DMS79 (cell line): ENCODE measurements at regions not wholly inside any gene's neighbourhood (a gene's known extent, or its start where the extent isn't known, plus 50 kb on each side); places are given as distances from the start of the nearest gene placed in this dataset.
A peak's percentile ranks its signal among the peaks of the same experiment; 100 is the strongest.
"Not testable (repeated sequence)": the region's sequence is repeated elsewhere in the genome, so short reads cannot be mapped to it uniquely, and the experiment has no call there.

Source experiments
- DNase-seq: peaks from one replicate; lab custom pipeline; 2025; lab: John Stamatoyannopoulos, UW

GRCh38 chr18:49694402-49694801, 118.9 kb downstream of the ACAA2 start:
- DNase-seq: no peak

DNA sequence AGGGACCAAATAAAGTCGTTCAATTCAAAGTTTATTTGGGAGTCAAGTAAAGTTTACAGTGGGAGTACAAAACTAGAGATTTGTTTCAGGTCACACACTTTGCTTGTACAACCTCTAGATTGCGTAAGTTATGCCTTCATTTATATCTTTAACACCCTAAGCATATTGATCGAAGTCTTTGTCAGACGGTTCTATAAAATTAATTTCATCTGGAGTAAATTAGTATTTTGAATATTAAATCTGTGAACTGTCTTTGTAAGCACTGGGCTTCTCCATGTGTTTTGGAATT, 119.7 kb downstream of the ACAA2 start:
- DNase-seq: no peak

DNA sequence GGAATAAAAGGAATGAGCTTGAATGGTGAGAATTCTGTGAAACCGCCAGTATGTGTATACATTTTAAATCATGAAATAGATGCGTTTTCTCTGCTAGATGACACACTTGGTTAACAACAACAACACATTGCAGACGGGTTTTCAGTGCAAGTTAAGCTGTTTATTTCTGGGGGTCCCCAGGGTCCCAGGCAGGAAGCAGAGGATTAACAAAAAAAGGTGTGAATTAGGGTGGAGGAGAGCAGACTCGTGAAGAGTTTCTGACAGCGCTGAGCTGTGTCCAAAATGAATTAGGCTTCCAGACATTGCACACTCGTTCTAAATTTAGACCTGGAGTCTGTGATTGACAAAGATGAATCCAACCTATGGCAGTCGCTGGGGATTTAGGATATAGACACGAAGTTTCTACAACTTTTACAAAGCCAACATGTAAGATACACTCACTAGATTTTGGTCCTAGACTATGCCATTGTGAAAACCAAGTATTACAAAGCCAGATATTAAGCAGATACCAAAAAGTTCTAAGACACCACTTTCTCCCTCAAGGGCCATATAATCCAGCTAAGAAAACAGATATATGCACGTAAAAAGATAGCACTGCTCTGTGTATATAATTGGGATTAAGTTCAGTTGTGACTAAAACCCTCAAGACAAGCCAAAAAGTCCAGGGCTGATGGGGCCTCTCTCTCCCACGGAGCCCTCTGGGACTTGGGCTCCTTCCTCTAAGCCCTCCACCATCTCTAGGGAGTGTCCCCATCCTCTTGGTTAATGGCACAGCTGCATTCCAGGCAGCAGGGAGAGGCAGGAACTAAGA, 120.2 kb downstream of the ACAA2 start:
- DNase-seq: no peak

- DNase-seq: no peak
Observed at GRCh38 chr18:49691177-49691608, 122.1 kb downstream of the ACAA2 start.

- DNase-seq: no peak
Observed at GRCh38 chr18:49690312-49690711, 123.0 kb downstream of the ACAA2 start.

DNA sequence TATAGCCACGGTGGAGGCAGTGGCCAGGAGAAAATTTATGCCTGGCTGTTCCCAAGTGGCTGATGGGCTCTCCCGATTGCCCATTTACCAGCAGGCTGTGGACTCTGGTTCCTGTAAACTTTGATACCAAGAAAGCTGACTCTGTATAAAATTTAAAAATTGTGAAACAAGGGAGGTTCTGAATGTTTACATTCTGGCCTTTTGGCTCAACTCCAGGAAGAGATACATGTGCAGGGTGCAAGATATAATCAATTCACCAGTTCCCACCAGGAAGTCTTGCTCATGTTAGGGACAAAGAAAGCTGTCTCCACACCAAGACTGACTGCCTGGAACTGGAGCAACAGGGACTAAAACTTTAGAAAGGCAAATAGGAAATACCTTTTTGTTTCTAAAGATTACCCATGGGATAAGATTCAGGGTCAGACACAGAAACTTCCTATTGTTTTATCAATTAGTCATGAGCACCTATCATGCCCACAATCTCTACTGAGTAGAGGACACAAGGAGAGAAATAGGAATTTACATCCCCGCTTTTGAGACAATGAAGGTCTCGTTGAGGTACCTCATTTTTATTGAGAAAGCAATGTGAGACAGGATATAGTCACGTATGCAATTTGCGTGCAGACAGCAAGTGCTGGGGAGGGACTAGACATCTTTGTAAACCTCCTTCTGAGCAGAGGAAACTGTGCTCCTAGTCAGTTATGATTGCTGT, 123.5 kb downstream of the LIPG start:
- DNase-seq: no peak

DNA sequence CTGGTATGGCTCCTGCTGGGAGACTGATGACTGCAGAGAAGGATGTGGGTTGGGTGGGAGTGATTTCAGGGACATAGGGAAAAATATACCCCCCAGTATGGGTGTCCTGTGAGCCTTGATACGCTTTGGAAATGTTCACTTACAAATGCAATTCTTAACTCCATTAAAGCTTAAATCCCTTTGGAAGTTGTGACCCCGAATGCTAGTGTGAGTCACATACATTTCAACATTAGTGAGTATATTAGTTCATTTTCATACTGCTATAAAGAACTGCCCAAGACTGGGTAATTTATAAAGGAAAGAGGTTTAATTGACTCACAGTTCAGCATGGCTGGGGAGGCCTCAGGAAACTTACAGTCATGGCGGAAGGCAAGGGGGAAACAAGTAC, 120.9 kb downstream of the LIPG start:
- not testable (repeated sequence) for DNase-seq

DNA sequence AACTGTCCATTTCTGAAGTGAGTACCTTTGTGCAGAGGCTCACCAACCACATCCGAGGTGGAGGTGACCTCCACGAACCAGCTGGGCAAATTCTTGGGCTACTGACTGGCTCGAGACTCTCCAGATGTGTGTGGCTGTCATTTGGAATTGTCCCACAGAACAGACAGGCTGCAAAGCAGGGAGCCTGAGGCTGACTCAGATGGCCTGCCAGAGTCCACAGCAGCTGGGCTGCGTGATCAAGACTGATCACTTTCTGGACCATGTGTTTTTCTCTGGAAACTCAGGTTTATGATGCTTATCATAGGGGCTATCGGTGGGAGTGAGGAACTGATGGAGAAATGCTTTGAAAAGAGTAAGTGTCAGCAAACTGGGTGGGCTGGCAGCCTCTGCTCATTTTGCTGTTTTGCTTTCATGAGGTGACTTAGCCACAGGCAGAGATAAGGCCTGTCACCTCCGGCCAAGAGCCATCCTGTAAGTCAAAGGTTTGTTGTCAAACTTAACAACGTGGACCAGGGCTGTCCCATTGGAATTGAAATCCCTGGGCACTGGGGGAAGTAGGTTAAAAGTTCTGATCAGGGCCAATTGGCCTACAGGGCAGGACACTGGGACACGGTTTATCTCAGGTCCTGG, 120.4 kb downstream of the LIPG start:
- no peak for DNase-seq

DNA sequence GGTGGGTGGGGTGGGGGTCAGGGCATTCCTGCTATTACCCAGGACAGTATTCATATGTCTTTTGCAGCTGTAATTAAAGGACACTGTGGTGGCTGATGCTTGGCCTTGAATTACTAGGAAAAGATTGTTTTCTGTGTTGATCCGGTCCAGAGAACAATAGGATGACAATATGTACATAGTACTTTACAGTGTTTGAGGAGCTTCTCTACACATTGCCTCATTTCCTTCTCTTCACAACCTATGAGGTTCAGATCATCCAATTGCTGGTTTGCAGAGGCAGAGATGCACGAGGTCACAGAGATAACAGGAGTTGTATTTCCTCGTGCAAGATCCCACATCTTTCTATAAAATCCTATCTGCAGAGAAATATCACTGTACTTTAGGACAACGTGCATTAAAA, 119.5 kb downstream of the LIPG start:
- no peak for DNase-seq

- DNase-seq: no peak
Observed at GRCh38 chr18:49678440-49678839, 116.6 kb downstream of the LIPG start.

DNA sequence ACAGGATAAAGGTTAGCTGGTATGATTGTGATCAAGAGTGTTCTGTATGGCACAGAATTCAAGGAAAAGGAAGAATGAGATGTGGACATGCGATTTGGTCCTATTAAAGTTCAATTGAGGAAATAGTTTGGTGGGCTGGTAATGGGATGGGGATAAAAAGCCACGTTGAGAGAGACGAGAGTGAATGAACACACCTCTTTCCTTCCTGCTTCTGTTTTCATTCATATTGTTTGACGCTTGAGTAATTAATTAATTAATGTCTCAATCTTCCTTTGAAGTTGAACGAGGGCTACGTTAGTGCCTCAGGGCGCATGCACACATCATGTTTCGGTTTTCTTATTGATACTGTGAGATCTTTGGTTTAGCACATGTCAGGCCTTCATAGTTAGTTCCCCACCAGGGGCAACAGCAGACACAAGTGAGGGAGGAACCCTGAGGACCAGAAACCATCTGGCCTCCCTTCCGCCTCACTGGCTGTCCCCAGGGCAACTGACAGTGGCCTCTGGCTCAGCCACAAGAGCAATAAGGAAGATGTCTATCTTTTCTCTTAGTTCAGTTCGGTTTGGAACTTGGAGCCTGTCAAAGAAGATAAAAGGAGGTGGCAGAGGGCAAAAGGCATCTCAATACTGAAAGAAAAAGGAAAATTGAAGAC, 116.0 kb downstream of the LIPG start:
- DNase-seq: no peak

GRCh38 chr18:49677081-49677480, 115.2 kb downstream of the LIPG start:
- DNase-seq: no peak

DNA sequence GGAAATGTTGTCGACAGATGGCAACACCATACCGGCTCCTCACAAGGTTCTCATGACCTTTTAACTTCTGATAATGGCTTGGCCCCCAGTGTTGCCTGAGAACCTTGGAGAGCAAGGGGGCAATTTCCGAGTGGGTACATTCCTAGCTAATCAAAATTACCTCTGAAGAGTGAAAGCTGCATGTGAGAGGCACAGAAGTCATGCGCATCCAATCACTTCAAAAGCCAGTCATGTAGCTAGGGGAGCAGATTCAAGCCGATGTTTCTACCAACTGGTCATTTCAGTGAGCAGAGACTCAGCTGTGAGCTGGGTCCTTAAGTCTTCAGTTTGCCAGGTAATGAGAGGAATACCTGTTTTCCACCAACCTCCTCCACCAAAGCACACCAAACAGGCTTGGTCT, 111.4 kb downstream of the LIPG start:
- DNase-seq: no peak

GRCh38 chr18:49672853-49673252, 111.0 kb downstream of the LIPG start:
- DNase-seq: peak; percentile 59

DNA sequence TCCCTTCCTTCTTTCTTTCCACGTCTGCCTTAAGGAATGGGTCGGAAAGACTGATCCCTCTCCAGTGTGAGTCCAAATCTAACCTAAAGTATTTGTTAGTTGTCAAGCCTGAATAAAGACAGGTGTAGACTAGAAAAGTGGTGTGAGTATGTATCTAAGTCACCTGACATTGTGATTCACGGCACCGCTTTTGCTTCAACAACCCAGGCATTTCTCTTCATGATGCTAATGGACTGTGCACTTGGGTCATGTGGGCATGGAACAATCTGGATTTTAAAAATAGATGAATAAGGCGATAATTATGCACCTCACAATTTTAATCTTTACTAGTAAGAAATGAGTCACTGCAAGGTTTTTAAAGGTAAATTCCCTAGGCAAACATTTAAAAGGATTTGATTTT, 107.5 kb downstream of the LIPG start:
- DNase-seq: no peak

DNA sequence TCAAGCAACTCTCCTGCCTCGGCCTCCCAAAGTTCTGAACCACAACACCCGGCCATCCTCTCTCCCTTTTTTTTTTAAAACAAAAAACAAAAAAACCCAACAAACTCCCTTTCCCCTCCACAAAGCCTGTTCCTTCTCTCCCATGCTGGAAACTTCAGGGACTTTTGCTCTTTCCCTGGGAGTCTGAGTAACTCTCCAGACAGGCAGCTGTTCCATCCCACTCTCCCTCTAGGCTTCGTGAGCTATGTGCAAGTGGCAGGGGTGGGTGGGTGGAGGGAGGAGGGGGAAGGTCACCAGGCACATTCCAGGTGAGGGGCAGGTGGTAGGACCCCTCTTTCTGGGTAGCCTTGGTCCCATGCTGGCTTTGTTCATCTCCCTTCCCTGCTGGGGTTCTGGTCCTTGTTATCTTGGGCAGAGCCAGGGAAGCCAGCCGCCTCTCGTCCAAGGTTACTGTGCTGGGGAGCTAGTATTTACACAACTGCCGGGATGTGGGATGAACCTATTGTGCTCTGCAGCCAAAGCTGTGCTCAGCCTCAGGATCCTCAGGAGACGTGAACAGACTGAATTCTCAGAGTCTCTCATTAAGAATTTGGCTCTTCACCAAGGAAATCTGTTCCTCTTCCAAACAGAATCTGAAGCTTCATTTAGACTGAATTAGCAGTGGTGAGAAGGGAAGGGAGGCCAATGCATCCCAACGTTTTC, 106.9 kb downstream of the LIPG start:
- DNase-seq: peak; percentile 20

DNA sequence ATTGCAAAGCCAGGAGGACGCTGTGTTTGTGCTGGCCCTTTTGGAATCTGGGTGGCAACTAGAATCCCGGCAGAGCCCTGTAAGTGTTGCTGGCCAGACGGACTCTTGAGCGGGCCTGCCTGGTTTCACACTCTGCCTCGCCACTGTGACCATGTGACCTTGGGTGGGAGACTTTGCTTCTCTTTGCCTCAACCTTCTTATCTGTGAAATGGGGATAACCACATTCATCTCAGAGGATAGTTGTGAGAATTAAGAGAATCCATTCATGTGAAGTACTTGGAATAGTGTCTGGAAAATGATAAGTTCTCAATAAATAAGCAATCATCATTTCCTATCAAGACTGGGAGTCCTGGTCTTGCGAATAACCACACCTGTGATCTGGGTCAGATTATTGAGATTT, 105.6 kb downstream of the LIPG start:
- no peak for DNase-seq

- DNase-seq: no peak
Observed at GRCh38 chr18:49666045-49666775, 104.4 kb downstream of the LIPG start.

GRCh38 chr18:49663899-49664890, 102.3 kb downstream of the LIPG start:
- DNase-seq: no peak

DNA sequence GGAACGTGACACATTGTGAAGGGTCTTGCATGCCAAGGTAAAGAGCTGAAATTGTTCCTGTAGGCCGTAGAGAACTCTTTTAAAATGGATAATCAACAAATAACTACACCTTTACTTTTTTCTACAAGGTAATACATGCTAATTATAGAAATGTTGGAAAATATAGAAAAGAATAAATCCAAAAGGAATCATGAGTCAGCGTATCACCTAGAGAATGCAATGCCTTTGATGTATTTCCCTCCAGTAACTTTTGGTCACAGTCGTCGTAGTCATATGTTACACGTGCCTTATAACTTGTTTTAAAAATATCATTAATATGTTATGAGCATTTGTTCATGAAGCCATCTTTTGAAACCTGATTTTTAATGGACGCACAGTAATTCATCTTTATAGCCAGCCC, 100.6 kb downstream of the LIPG start:
- no peak for DNase-seq
